ENCODE measurements at regions not wholly inside any gene's neighbourhood (a gene's known extent, or its start where the extent isn't known, plus 50 kb on each side); places are given as distances from the start of the nearest gene placed in this dataset.

GRCh38 chr18:24560511-24560981 is 100.1 kb downstream of the HRH4 start:
- FAIRE-seq (no peak), DNase-seq (ENCODE audit: insufficient read length, low spot score) (no peak)

GRCh38 chr18:24561369-24561965 is 101.0 kb downstream of the HRH4 start:
- no peak for DNase-seq (ENCODE audit: insufficient read length, low spot score)
- FAIRE-seq: no peak

GRCh38 chr18:24567199-24567598 is 106.8 kb downstream of the HRH4 start:
- FAIRE-seq: no peak

DNA sequence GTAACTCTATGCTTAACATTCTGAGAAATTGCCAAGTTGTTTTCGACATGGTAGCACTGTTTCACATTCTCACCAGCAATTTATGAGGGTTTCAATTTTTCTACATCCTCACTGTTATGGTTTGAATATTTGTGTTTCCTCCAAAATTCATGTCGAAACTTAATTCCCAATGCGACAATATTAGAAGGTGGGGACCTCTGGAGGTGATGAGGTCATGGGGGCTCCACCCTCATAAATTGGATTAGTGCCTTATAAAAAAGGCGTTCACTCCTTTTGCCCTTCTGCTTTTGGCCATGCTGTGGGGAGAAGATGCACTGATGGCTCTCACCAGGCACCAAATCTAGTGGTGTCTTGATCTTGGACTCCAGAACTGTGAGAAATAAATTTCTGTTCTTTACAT is 110.3 kb downstream of the HRH4 start:
- FAIRE-seq (no peak), DNase-seq (ENCODE audit: insufficient read length, low spot score) (no peak)

More at GRCh38 chr18:24567199-24567598, 106.8 kb downstream of the HRH4 start:
- no peak for DNase-seq (ENCODE audit: insufficient read length, low spot score)

DNA sequence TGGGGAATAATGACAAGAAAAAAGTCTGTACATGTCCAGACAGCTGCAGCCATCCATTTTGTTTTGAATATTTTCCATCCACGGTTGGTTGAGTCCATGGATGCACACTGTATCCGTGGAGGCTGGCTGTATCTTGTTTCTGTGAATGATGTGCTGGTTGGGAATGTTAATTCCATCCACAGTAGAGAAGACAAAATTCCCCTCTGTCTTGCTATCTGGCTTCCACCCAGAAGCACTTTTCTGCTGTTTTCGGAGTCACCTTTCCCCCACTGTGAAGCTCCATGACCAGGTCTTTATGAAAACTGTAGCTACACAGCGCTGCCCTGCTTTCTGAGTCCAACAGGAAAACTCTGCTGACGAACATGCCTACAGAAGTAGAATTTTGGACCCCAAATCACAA is 122.3 kb downstream of the HRH4 start:
- DNase-seq (ENCODE audit: insufficient read length, low spot score) (no peak), FAIRE-seq (no peak)

- DNase-seq (ENCODE audit: insufficient read length, low spot score) (no peak), FAIRE-seq (no peak)
Observed at GRCh38 chr18:24584205-24584604, 123.8 kb downstream of the HRH4 start.

DNA sequence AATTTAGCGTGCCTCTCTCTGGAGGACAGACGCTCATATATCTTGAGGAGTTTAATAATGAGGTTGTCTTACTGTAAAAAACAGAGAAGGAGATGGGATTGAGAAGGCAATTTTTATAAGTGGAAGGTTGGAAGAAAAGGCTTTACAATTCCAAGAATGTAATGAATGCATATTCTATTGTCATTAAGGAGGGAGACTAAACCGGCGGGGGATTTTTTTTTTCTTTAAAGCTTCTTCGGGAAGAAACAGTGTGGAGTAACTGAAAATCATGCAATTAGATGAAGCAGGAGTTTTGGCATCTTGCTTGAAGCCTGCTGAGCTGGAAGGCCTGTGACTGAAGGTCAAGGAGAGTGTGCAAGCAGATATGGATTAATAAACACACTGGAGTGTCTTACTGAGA is 124.4 kb downstream of the HRH4 start:
- DNase-seq (ENCODE audit: insufficient read length, low spot score) (no peak), FAIRE-seq (no peak)

DNA sequence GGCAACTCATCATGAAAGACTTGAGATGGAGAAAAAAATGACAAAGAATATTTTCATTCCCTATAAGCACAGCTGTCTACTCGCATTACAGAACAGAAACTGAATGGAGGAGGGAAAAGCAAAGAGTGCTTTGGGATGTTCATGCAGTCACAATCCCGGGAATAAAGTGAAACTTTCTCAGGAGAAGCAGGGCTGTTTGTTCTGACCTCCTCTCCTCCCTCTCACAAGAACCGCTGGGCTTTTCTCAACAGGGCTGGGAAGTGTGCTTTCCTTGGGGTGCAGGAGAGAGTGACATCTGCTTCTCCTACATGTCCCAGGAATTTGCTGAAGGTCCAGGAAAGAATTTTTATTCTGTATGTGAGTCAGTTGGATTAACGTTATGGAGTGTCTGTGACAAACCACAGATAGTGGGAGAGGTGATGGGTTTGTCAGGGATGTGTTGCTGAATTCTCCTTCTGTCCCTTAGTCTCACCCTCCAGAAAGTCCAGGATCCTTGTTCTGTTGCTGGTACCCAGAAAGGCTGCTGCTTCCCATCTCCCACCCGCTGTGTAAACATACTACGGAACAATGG is 125.6 kb downstream of the HRH4 start:
- FAIRE-seq (no peak), DNase-seq (ENCODE audit: insufficient read length, low spot score) (no peak)

DNA sequence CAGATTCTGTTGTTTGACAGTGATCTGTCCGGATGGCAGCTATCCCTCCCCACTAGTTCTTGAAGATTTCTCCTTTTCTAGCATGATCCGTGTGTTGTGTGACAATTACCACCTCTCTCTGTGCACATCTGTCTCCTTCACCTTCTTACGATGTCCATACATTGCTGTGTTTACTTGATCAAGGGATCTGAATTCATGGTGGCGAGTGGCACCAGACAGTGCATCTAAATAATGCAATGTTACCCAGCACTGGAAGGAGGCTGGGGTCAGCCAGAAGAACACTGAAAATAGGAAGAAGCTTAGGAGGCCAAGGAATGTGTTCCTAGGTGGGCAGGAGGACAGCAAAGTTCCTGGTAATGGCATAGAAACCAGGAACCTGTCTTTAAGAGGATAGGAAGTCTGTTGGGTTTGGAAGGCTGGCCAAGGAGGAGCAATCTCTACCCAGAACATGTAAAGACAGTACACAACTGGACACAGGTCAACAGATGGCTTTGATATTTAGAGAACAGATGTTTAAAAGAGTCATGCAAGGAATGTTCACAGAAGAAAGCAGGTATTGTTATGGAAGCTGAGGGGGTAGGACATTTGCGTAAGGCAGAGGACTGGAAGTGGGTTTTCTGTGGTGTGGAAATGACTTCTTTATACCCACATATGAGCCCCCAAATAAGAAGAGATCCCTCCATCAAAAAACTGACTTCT is 126.4 kb downstream of the HRH4 start:
- DNase-seq (ENCODE audit: insufficient read length, low spot score): no peak
- FAIRE-seq: no peak

- DNase-seq (ENCODE audit: insufficient read length, low spot score) (no peak), FAIRE-seq (no peak)
Observed at GRCh38 chr18:24588440-24588839, 128.0 kb downstream of the HRH4 start.

GRCh38 chr18:24590946-24591345 is 130.5 kb downstream of the HRH4 start:
- no peak for DNase-seq (ENCODE audit: insufficient read length, low spot score)
- FAIRE-seq: no peak

- FAIRE-seq (no peak), DNase-seq (ENCODE audit: insufficient read length, low spot score) (no peak)
Observed at GRCh38 chr18:24593401-24593800, 133.0 kb downstream of the HRH4 start.

DNA sequence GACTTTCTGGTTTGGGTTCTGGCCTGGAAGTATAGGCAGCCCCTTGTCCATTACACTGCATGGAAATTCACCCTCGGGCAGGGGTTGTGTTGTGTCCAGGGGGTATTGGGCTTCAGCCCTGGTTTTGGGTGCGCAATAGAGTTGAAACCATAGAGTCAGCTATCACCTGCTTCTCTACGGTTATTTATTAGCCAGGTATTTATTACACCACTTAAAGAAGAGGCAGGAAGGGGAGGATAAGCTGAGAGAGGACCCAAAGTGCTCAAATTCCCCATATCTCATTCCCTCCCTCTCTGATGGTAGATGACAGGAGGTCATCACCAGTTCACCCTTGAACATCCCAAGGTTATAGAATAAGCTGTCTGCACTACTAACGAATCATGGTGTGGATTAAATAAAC is 133.4 kb downstream of the HRH4 start:
- DNase-seq (ENCODE audit: insufficient read length, low spot score) (no peak), FAIRE-seq (no peak)

GRCh38 chr18:24595561-24596031 is 135.2 kb downstream of the HRH4 start:
- no peak for DNase-seq (ENCODE audit: insufficient read length, low spot score)
- FAIRE-seq: no peak

- DNase-seq (ENCODE audit: insufficient read length, low spot score) (peak; percentile 9), FAIRE-seq (peak; percentile 74)
Observed at GRCh38 chr18:24600076-24600654, 139.7 kb downstream of the HRH4 start.

- FAIRE-seq (no peak), DNase-seq (ENCODE audit: insufficient read length, low spot score) (no peak)
Observed at GRCh38 chr18:24601585-24601984, 141.1 kb downstream of the HRH4 start.

DNA sequence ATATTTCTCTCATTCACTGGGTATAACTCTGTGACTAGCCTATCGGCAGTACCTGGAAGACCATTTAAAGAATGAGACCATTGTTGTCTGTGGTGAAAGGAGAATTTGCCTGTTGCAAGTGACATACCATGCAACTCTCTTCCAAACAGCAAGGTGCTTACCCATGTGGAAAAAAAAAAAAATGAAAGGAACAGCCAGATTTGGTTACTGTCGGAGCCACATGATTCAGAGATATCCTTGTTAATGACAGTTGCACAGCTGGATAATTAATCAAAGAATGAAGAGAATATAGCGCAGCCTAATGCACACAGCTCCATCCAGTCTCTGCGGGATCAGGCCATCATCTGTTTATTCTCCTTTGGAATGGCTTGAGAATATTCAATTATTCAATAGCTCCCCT is 141.8 kb downstream of the HRH4 start:
- no peak for DNase-seq (ENCODE audit: insufficient read length, low spot score)
- no peak for FAIRE-seq

DNA sequence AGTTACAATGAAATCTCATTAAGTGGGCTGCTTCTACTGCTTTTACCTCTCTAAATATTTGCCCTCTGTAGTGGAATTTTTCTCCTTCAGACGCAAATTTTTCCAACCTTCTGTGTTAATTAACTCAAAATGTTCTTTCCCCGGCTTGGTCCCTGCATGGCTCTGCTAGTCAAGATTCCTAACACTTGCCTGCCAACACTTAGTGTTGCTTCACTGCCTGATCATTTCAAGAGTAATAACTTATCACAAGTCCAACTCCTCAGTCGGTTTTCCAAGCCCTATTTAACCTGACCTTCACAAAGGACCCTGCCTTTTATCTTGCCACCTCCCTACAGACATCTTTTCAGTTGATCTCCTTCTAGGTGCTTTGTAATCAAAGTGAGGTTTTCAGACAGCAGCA is 142.7 kb downstream of the HRH4 start:
- no peak for FAIRE-seq
- DNase-seq (ENCODE audit: insufficient read length, low spot score): no peak

DNA sequence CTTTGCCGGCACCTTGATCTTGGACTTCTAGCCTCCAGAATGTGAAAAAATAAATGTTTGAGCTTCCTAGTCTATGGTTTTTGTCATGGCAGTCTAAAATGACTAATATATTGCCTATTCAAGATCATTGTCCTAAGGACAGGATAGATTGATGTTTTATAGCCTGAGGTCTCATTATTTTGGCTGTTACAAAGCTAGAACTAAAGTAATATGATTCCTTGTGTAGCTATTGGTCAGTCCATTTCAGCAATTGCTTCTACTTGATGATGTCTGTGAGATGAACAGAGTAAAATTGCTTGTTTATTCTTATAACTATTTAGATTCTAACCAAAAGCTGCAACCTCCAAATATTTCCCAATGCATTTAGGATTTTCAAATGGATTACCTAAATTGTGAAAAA is 145.0 kb downstream of the HRH4 start:
- FAIRE-seq (no peak), DNase-seq (ENCODE audit: insufficient read length, low spot score) (no peak)

DNA sequence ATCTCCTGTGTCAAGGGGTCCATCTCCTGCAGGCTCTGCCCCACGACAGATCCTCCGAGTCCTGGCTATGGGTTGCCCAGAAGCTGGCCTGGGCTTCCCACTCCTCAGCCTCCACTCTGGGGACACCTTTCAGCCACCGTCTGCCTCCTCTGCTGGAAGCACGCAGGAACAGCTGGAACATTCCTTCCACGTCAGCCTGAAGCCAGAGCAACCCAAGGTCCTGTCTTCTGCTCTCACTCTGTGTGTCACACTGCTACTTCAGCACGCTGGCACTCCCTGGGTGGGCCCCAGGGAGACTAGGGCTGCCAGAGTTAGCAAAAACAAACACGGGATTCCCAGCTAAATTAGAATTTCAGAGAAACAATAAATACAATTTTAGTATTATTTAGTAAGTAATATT is 148.8 kb downstream of the HRH4 start:
- DNase-seq (ENCODE audit: insufficient read length, low spot score): no peak
- FAIRE-seq: no peak

- no peak for FAIRE-seq
Observed at GRCh38 chr18:24611075-24611474, 150.6 kb downstream of the HRH4 start.

More at GRCh38 chr18:24611075-24611474, 150.6 kb downstream of the HRH4 start:
- DNase-seq (ENCODE audit: insufficient read length, low spot score): no peak
